Stimulated activated CD4-positive, alpha-beta T cell treated with anti-CD3 and anti-CD28 coated beads, Interleukin-15, amount 100 ng/mL, for 24 hours (primary cell): ENCODE measurements at regions not wholly inside any gene's neighbourhood (a gene's known extent, or its start where the extent isn't known, plus 50 kb on each side); places are given as distances from the start of the nearest gene placed in this dataset.
"Not testable (repeated sequence)": the region's sequence is repeated elsewhere in the genome, so short reads cannot be mapped to it uniquely, and the experiment has no call there.

Experiments used
- DNase-seq: peaks from one replicate; pipeline ENCODE4 v3.0.0-alpha.2; 2020

- DNase-seq, result no peak
Observed at GRCh38 chr3:152583963-152584362, 251.0 kb upstream of the P2RY1 start.

GRCh38 chr3:152586974-152587373 lies 248.0 kb upstream of the P2RY1 start:
- DNase-seq, result no peak

GRCh38 chr3:152587861-152588260 lies 247.1 kb upstream of the P2RY1 start:
- no peak for DNase-seq

- DNase-seq, result no peak
Observed at GRCh38 chr3:152589644-152590043, 245.3 kb upstream of the P2RY1 start.

GRCh38 chr3:152591515-152591914 lies 243.4 kb upstream of the P2RY1 start:
- no peak for DNase-seq

- no peak for DNase-seq
Observed at GRCh38 chr3:152593242-152593641, 241.7 kb upstream of the P2RY1 start.

GRCh38 chr3:152595975-152596821 lies 238.7 kb upstream of the P2RY1 start:
- no peak for DNase-seq

- not testable (repeated sequence) for DNase-seq
Observed at GRCh38 chr3:152596832-152597231, 238.1 kb upstream of the P2RY1 start.

GRCh38 chr3:152606146-152606545 lies 228.8 kb upstream of the P2RY1 start:
- DNase-seq, result no peak

GRCh38 chr3:152607179-152607578 lies 227.8 kb upstream of the P2RY1 start:
- no peak for DNase-seq

- no peak for DNase-seq
Observed at GRCh38 chr3:152608696-152609594, 226.0 kb upstream of the P2RY1 start.

GRCh38 chr3:152609891-152610290 lies 225.0 kb upstream of the P2RY1 start:
- DNase-seq, result no peak

- no peak for DNase-seq
Observed at GRCh38 chr3:152610622-152611021, 224.3 kb upstream of the P2RY1 start.

GRCh38 chr3:152611905-152612304 lies 223.0 kb upstream of the P2RY1 start:
- no peak for DNase-seq

GRCh38 chr3:152613851-152614250 lies 221.1 kb upstream of the P2RY1 start:
- no peak for DNase-seq

GRCh38 chr3:152615681-152616080 lies 219.2 kb upstream of the P2RY1 start:
- DNase-seq, result no peak

GRCh38 chr3:152617609-152618008 lies 217.3 kb upstream of the P2RY1 start:
- DNase-seq, result no peak

GRCh38 chr3:152618529-152618928 lies 216.4 kb upstream of the P2RY1 start:
- DNase-seq, result no peak

- no peak for DNase-seq
Observed at GRCh38 chr3:152619691-152620090, 215.2 kb upstream of the P2RY1 start.

- no peak for DNase-seq
Observed at GRCh38 chr3:152620395-152620794, 214.5 kb upstream of the P2RY1 start.

- DNase-seq, result no peak
Observed at GRCh38 chr3:152621006-152621868, 213.7 kb upstream of the P2RY1 start.

GRCh38 chr3:152621967-152622810 lies 212.7 kb upstream of the P2RY1 start:
- no peak for DNase-seq
